Activated CD4-positive, CD25-positive, alpha-beta regulatory T cell treated with anti-CD3 and anti-CD28 coated beads, Interleukin-2, amount 50 U/mL, for 24 hours (primary cell): ENCODE measurements at regions not wholly inside any gene's neighbourhood (a gene's known extent, or its start where the extent isn't known, plus 50 kb on each side); places are given as distances from the start of the nearest gene placed in this dataset.

Source experiments
- ATAC-seq, 2 donors: fragments of 150-1000 bp; cut with Tn5 transposase; one replicate each; pipeline ENCODE4 v1.10.0; 2021; ENCODE audit warnings: mild to moderate bottlenecking in 1 of 2, moderate library complexity in 1 of 2

DNA sequence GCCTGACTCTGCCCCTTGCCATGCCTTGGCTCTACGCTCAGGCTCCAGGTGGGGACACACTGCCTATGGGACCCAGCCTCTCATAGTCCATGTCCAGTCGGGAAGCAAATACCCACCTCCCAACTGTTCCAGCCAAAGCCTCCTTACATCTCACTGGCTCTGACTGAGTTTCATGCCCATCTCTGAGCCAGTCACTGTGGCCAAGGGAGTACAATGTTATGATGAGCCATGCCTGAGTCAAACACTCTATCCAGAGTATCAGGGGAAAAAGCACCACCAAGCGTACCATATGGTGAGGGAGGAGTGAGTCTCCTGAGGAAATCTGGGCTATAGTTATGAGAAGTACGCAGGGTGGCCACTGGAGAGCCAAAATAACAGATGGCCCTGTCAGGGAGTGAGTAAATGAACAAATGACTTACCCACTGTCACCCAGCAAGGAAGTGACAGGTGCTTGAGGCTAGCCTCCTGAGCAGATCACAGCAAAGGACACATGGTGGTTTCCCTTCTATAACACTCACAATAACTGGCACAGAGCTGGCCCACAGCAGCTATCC lies 236.6 kb upstream of the GJB5 start:
- ATAC-seq: no peak

DNA sequence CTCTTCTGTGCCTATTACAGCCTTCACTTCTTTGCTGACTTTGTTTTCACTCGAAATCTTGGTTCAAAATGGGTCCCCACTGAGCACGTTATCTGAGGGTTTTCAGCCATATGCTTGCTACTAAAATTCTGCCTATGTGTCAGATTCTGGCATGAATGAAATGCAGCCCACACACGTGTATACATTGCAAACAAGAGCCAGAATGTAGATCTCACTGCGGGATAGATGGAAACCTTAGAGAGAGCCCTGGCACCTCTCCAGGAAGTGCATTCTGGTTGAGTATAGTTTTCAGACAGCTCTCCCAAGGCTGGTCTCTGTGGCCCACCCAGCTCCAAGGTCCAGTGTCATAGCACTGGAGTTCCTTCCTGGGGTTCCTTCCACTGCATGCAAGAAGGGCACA lies 234.7 kb upstream of the GJB5 start:
- no peak for ATAC-seq

DNA sequence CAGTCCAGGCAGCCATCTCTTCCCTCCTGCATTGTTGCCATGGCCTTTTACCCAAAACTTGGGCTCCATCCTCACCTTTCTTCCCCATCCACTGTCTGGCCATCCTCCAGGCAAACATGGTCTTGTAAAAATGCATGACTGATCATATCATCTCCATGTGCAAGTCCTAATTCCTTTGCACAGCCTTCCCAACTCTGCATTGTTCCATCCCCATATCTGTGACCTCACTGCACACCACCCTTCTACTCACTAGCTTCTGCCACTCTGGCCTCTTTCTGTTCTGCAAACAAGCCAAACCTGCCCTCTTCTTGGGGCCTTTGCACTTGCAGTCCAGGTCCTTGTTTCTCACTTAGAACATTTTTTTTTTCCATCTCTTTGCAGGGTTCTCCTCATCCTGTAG lies 230.1 kb upstream of the GJB5 start:
- no peak for ATAC-seq

DNA sequence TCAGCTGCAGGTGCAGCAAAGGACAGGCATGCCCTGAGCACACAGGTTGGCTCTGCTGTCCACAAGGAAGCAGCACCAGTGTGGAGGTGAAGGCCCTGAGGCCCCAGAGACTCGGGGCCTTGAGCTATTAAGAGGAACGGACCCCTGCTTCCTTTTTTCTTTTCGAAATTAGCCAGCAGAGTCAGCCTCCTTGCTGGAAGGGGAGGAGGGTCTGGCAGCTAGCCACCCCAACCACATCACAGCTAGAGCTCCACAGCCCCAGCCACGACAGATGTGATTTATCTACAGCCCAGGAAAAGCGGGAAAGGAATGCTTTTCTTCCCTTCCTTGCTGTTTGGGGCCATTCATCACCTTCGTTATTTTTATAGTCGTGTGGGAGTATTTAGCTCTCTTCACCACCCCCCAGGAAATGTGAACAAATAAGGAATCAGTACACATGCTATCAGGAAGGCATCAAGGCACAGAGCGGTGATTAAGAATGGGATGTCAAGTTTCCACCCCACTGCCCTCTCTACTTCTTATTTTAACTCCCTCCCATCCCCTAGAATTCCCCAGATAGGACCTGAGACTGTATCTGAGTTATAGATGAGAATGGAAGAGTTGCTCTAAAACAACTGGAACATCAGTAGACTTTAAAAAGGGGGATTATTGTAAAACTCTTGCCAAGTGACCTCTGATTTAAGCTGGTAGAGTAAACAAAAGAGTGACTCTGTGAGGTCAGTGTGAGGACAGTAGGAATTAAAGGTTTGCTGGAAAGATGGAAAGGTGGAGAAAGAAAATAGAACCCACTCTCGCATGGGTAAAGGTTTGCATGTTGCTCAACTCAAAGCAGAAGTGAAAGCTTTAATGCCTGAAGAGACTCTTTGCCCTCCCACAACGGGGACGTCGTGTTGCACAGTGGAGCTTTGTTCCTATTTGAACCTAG lies 224.7 kb upstream of the GJB5 start:
- no peak for ATAC-seq

DNA sequence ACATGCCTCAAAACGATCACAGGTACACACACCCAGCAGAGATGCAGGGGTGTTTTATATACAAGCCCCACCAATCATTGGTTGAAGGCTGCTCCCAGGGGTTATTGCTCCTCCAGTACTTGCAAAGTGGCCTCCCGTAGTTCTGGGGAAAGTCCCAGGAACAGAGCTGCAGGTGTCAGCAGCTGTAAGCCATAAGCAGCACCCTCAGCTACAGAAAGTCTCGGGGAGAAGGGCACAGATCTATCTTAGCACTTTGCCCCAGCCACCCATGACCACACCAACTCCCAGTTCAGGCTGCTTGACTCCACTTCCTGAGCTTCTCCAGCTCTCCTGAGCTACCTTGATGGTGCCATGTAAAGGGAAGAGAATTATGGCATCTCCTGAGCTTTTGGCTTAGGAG lies 222.7 kb upstream of the GJB5 start:
- ATAC-seq: no peak

DNA sequence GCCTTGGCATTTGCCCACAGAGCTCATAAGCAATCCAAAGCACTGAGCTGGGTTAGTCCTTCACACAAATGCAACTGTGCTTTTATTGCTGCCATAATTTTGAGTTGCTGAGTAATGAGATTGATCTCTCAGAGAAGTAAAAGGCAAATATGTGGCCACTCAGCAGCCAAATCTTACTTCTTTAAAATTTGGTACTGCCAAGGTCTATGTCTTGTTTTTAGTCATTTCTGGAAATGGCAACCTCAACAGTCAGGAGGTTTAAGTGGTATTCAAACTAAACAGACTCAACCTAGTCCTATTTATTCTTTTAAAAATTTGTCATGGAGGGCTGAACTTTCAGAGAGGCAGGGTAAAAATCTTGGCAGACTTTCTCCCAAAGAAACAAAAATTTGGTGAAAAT lies 216.4 kb upstream of the GJB5 start:
- no peak for ATAC-seq

DNA sequence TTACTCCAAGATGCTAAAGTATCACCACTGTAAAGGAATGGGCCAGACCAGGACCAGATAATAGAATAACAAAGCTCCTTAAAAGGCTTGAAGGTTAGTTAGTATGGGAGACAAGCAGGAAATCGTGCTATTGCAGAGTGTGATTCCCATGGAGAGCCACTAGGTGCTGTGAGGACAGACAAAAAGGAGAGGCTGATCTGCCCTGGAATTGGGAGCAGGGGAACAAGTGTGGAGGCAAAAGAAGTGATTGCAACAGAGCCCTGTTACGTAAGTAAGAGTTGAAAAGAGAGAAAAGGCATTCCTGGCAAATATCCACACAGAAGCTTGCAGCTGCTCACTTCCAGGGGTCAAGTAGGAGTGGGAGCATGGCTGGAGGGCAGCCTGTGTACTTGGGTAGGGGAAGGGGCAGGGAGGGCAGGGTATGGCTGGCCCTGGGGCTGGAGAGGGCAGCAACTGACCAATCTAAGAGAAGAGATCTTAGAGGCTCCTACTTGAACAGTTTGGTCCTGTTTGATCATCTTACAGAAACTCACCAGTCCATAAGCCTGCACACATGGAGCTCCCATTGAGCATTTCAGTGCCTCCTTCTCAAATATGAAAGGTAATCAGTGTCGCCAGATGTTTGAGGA lies 207.7 kb upstream of the GJB5 start:
- no peak for ATAC-seq

GRCh38 chr1:34549199-34549598 lies 205.6 kb upstream of the GJB5 start:
- ATAC-seq: no peak

GRCh38 chr1:34578306-34578705 lies 176.5 kb upstream of the GJB5 start:
- ATAC-seq: no peak

- ATAC-seq: no peak
Observed at GRCh38 chr1:34582356-34582755, 172.5 kb upstream of the GJB5 start.

- ATAC-seq: no peak
Observed at GRCh38 chr1:34587761-34588160, 167.1 kb upstream of the GJB5 start.

DNA sequence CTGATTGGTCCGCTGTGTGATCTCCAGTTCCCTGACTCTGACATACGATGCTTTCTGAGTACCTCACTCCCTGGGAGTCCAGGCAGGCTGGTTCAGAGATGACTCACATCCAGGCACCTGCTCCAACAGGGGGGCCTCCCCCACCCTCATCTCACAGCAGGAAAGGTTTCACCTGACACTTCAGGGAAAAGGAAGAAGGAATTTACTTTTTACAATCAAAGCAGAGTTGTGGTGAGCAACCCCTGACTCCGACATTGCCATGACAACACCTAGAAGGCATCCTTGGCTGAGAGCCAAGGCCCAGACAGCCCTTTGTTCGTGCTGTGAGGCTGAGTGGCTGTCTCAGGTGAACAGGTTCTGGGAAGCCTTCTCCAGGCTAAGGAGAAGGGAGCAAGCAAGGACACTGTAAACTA lies 164.6 kb upstream of the GJB5 start:
- no peak for ATAC-seq

GRCh38 chr1:34591751-34592629 lies 162.9 kb upstream of the GJB5 start:
- ATAC-seq: peak in 1 of 2 donors; percentile 30

- no peak for ATAC-seq
Observed at GRCh38 chr1:34597877-34598514, 156.9 kb upstream of the GJB5 start.

DNA sequence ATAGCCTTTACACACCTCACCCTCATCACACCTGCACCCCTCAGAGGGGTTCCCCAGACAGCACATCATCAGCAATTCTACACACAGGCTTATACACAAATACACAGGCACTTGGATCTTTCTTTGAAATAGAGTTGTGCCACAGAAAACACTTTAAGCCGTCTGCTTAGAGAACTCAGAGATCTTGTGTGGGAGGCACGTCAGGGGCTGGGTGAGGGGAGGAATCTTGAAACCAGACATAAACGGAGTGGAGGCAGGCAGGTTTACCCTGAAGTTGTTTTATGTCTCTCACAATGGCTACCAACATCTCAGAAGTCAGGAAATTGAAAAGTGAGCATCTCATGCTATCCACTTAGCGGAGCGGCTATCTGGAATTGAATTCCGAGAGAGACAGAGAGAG lies 151.9 kb upstream of the GJB5 start:
- no peak for ATAC-seq

DNA sequence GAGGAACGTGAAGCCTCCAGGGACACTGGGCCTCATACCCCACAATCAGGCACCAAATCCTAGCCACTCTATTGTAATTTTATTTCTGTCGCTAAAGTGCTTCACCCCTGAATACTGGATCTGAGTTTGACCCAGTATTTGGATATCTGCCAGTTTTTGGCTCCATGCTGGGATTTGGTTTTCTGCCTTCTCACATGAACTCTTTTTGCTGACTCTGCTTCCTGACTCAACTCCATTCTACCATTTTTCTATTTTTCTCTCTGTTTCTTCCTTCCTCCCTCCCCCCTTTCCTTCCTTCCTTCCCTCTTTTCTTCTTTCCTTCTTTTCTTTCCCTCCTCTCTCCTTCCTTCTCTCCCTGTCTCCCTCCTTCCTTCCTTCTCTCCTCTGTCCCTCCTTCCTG lies 151.3 kb upstream of the GJB5 start:
- no peak for ATAC-seq

GRCh38 chr1:34606504-34606903 lies 148.3 kb upstream of the GJB5 start:
- no peak for ATAC-seq

GRCh38 chr1:34610063-34610462 lies 144.8 kb upstream of the GJB5 start:
- no peak for ATAC-seq

GRCh38 chr1:34611571-34611970 lies 143.3 kb upstream of the GJB5 start:
- no peak for ATAC-seq

DNA sequence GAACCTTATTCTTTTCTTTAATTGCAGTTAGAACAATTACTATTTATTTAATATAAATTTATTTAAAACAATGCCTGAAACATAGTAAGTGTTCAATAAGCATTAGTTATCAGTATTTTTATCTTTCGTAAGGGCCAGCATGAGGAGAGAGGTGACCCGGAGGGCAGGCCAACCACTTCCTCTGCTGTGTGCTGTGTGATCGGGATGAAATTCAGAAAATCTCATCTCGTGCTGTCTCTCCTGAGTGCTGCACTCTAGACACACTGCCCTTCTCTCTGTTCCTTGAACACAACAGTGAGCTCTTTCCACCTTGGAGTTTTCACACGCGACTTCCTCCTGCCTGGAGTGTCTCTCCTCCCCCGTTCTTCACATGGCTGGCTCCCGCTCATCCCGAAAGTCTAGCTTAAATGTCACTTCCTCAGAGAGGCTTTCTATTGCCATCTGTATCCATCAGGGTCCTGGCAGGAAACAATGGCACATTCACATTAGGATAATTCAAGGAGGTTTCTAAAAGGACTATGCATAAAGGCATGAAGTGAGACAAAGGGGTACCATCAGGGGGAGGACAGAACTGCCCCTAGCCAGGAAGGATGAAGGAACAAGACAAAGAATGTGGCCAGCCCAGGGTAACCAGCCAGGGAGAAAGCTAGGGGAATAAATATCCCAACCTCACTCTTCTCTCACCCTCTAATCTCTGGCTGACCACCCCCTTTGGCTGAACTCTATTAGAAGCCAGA lies 142.6 kb upstream of the GJB5 start:
- no peak for ATAC-seq

GRCh38 chr1:34617321-34618118 lies 137.3 kb upstream of the GJB5 start:
- no peak for ATAC-seq
